Gastroesophageal sphincter (tissue), 3 donors: ENCODE measurements at regions not wholly inside any gene's neighbourhood (a gene's known extent, or its start where the extent isn't known, plus 50 kb on each side); places are given as distances from the start of the nearest gene placed in this dataset.

ENCODE experiments used
- EP300 ChIP-seq: sonication (generic); formaldehyde crosslinking; IDR thresholded peaks from one replicate; pipeline ENCODE4 v1.6.1; 2017; ENCODE audit warnings: antibody characterized with exemption, mild to moderate bottlenecking
- POLR2A ChIP-seq, 2 donors: fragments of 450-650 bp; IDR thresholded peaks; one replicate each; pipeline ENCODE4 v1.6.1; 2017; ENCODE audit warnings: antibody characterized with exemption in 2 of 2, mild to moderate bottlenecking in 2 of 2, moderate library complexity in 1 of 2
- POLR2AphosphoS5 ChIP-seq: sonication (generic); formaldehyde crosslinking; IDR thresholded peaks from one replicate; pipeline ENCODE4 v1.6.1; 2017; ENCODE audit warnings: antibody characterized with exemption
- TF ChIP-seq, protein P1 (sequence below), 4 experiments: fragments of 200-600 bp in 2 of 4; fragments of 450-650 bp in 2 of 4; sonication (generic) in 1 of 4; IDR thresholded peaks; one replicate each; pipeline ENCODE4 v1.5.1; 2017 to 2019; ENCODE audit warnings: antibody characterized with exemption in 4 of 4, mild to moderate bottlenecking in 2 of 4, moderate library complexity in 2 of 4

DNA sequence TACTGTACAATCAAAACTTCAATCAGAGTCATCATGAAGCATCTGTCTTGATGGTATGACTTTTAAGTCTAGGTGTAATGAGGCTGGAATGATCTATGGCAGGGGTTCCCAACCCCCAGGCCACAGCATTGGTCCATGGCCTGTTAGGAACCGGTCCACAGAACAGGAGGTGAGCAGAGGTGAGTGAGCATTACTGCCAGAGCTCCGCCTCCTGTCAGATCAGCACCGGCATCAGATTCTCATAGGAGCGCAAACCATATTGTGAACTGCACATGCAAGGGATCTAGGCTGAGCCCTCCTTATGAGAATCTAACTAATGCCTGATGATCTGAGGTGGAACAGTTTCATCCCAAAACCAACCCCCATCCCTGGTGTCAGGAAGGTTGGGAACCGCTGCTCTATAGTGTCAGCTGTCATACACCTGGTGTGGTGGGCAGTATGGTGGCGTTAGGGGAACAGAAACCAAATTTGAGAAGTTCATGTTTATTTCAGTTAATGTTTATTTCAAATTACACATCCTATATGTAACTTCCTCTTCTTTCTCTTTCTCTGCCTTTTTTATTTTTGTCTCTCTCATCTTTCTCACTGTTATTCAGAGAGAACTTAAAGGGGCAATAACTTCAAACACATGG lies 432.6 kb downstream of the TNS3 start:
- TF ChIP-seq, protein P1, sequence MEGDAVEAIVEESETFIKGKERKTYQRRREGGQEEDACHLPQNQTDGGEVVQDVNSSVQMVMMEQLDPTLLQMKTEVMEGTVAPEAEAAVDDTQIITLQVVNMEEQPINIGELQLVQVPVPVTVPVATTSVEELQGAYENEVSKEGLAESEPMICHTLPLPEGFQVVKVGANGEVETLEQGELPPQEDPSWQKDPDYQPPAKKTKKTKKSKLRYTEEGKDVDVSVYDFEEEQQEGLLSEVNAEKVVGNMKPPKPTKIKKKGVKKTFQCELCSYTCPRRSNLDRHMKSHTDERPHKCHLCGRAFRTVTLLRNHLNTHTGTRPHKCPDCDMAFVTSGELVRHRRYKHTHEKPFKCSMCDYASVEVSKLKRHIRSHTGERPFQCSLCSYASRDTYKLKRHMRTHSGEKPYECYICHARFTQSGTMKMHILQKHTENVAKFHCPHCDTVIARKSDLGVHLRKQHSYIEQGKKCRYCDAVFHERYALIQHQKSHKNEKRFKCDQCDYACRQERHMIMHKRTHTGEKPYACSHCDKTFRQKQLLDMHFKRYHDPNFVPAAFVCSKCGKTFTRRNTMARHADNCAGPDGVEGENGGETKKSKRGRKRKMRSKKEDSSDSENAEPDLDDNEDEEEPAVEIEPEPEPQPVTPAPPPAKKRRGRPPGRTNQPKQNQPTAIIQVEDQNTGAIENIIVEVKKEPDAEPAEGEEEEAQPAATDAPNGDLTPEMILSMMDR (IDR thresholded peaks at IDR 0.05): no peak
- no peak for TF ChIP-seq POLR2A (IDR thresholded peaks at IDR 0.05)
- TF ChIP-seq EP300: no peak
- TF ChIP-seq POLR2AphosphoS5: no peak
